ENCODE measurements at regions not wholly inside any gene's neighbourhood (a gene's known extent, or its start where the extent isn't known, plus 50 kb on each side); places are given as distances from the start of the nearest gene placed in this dataset.

DNA sequence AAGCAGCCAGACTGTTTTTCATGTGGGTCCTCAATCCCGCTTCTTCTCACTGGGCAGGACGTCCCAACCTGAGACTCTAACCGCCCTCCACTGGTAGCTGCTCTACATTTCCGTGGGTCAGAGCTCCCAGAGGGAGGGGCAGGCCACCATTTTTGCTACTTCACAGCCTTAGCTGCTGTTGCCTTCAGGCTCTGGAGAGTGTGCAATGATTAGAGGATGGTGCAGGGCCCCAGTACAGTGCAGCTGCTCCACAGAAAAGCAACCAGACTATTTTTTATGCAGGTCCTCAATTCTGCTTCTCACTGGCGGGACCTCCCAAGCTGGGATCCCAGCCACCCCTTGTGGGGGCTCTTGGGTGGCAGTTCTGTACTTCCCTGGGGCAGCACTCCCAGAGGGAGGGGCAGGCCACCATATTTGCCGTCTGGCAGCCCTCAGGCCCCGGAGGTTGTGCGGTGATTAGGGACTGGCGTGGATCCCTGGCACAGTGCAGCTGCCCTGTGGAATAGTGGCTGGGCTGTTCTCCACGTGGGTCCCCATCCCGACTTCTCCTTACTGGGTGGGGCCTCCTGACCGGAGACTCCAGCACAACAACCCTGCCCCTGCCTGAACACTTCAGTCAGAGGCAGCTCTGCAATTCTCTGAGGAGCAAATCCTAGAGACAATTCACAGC lies 647.6 kb upstream of the PKN2 start:
- DNase-seq = no peak

DNA sequence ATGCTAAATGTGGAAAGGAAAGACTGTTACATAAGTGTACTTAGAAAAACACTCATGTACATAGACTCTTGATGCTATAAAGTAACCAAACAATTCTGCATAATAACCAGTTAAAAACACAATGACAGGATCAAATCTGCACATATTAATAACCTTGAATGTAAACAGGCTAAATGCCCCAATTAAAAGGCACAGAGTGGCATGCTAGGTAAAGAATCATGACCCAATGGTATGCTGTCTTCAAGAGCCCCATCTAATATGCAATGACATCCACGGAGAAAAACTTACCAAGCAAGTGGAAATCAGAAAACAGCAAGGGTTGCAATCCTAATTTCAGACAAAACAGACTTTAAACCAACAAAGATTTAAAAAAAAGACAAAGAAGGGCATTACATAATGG lies 644.8 kb upstream of the PKN2 start:
- no peak for DNase-seq

DNA sequence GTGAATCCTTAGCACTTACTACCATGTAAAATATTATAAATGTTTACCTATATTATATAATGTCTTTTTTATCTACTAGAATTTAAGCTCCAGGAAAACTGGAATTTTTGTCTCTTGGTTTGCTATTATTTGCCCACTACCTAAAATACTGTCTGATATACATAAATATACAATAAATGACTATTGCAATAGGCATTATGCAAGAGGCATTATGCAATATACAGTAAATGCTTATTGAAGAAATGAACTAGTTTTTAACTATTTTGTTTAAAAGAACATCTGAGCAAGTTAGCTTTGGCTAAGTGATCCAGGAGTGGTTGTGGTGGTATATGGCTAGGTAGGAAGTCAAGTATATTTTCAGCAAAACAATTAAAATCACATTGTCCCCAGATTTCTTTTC lies 640.2 kb upstream of the PKN2 start:
- no peak for DNase-seq

DNA sequence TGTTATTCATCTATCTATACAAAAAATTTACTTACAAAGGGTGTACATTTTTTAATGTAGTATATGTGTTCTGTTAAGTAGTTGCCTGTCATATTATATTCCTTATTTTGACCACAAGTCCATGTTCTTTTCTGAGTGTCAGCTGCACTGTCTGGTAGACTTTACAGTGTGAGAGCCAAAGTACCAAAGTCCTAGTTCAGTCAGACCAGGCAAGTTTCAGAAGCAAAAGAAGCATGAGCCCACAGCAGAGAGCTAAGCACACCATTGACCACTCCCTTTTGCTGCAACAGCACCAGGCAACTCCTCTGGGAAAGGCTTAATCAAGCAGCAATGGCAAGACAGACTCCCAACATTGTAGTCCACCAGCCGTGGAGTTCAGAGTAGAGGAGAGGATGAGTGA lies 631.9 kb upstream of the PKN2 start:
- no peak for DNase-seq

DNA sequence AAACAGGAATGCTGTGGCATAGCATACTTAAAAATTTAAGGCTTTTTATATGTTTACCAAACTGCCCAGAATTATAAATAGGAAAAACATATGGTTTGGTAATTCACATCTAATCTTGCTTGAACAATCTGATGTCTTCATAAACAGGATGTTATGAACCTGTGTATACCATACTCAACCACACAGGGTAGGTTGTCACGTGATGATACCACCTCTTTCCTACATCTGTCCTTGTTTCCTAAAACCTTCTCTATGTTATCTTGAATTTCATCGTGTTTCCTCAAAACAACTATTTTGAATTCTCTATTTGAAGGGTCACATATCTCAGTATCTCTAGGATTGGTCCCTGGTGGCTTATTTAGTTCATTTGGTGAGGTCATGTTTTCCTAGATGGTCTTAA lies 631.0 kb upstream of the PKN2 start:
- no peak for DNase-seq

DNA sequence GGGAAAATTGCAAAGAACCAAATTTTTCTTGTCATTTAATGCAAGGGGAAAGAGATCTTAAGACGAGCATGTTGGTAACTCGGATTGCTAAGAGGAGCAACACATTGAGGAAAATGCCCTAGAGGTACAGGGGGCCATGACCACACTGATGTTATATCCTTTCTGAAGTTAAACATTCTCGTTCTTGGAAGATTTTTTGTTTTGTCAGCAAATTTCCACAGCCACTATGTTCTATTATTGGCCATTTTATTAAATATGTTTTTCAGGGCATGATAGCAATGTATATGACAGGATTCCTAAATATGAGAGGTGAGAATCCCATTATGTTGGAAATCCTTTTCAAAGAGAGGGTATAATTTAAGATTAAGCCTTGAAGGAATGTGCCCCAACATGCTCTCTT lies 627.2 kb upstream of the PKN2 start:
- no peak for DNase-seq

DNA sequence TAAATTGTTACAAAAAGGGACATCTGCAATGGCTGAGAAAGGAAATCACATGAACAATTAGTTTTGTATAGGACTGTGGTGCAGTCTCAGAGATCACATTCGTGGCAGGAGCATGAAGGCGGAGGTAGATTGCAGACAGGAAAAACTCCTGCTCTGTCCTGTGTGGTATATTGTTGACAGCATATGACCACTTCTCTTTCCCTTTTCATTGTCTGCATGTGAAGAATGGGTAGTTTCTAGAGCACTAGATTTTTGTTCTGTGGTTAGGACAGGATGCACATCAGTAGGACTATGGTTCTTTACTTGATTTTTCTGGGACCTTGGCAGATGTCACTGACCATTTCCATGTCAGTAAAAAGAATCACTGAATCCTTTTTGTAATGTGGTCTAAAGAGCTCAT lies 625.9 kb upstream of the PKN2 start:
- no peak for DNase-seq

DNA sequence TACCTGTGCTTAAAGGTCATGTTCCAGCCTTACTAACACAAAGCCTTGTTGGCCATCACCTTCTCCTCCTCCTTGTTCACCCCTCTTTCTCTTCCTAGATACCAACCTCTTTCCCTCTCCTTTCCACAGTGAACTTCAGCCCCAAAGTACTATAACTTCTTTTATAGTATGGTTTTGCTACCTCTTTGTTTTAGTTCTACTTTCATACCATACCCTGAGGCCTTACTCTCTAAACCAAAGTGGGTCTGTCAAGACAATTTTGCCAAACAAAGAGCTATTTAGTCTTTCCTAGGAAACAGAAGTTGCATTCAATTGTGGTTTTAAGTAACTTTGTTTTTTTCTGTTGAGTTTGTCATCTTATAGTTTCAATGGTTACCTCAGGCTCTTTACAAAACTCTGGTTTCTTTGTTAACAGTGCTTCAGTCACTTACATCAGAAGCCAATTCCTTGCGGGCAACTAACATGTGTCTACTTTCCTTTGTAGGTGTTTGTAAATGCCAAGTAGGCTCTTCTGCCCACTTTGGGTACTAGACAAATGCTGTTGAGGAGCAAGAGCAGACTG lies 623.9 kb upstream of the PKN2 start:
- DNase-seq = no peak

DNA sequence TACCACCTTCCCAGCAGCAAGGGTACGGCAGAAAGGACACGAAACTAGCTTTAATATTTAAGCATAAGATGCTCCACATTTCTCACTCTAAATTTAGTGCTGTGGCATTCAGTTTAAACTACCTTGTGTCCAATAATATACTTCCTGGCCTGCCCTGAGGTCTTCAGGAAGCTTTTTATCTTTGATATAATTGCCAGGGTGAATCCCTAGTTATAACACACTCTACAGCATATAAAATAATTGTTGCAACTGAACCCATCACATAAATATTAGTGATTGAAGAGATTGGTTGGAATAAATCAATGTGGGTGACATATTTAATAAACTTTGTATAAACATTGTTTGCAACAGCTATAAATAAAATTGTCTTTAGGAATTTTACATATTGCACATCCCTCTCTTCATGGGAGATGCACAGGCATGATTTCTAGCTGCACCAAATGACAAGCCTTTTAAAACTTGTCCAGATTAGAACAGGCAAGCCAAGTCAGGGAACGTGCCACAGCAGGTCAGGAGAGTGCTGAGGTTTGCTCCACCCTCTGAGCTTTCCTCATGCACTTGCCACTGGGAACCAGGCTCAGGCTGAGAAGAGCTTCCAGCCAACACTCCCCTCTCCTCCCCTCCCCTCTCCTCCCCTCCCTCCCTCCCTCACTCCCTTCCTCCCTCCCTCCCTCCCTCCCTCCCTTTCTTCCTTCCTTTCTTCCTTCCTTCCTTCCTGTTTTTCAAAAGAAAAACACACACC lies 623.2 kb upstream of the PKN2 start:
- no peak for DNase-seq

DNA sequence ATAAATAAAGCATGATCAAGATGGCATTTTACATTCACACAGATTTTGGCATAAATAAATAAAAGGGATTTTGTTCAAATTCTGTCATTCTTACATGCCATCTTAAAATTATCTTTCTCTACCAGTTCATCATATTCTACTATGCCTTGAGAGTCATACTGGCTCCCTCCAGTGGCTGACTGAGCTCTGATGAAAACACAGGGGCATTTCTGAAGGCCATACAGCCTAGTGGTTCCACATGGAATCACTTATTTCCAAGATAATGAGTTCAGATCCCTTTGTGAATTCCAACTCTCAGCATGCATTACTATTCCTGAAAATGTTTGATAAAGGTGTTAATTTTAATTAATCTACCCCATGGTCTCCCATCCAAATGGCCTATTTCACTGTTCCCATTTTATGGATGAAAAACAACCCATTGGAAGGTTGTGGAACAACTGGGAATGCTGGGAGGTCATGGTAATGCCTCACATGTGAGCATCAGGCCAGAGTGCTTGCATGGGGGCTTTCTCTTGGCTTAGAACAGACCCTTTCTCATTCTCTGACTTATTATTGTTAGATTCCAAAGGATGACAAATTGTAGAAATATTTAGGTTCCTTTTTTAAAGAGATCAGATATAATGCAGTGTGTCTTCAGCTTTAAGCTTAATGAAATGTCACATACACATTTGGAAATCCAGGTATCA lies 622.4 kb upstream of the PKN2 start:
- DNase-seq = no peak

DNA sequence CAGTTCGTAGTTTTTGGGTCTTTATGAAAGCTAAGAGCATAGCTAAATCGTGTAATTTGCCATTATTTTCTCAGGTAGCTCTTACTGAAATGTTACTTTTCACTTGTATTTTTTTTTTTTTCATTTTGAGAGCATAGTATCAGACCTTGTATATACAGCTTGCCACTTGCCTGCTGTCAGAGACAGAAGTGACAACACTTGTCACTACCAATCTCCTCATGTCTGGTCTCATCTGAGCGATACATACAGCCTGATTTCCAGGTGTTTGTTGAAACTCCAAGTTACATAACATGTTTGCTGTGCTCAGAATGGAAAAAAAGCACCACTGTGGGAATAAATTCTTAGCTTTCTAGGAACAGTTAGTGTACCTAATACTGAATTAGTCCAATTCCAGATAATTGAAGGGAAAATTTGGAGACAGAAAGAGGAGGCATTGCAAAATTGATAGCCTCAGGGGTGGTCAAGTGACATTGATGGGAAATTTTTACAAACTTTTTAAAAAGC lies 621.4 kb upstream of the PKN2 start:
- DNase-seq = no peak

DNA sequence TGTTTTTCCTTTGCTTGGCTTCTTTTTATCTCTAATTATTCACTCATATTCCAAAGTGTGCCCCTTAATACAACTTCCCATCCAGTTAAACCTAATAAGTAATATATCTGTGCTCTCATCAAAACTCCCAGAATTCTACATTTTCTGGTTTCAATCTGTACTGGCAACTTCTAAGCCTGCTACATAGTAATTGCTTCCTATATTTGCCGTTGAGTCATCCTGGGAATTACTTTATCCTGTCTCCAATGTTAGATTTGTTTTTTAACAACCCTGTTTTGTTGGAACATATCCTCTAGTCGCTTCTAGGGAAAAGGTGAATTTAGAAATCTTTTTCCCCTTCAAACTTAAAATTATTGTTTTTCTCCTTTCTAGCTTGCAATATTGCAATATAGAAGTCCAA lies 620.5 kb upstream of the PKN2 start:
- DNase-seq = no peak

DNA sequence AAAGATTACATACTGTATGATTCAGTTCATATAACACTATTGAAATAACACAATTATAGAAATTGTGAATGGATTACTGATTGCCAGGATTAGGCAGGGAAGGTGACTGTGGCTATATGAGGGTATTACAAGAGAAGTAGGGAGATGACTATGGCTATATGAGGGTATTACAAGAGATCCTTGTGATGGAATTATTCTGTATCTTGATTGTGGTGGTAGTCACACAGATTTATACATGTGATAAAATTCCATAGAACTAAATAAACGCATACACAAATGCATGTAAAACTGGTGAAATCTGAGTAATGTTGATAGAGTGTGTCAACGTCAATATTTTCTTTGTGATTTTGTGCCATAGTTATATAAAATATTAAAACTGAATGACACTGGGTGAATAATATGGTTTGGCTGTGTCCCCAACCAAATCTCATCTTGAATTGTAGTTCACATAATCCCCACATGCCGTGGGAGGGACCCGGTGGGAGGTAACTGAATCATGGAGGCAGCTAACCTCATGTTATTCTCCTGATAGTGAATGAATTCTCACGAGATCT lies 615.6 kb upstream of the PKN2 start:
- DNase-seq = no peak

DNA sequence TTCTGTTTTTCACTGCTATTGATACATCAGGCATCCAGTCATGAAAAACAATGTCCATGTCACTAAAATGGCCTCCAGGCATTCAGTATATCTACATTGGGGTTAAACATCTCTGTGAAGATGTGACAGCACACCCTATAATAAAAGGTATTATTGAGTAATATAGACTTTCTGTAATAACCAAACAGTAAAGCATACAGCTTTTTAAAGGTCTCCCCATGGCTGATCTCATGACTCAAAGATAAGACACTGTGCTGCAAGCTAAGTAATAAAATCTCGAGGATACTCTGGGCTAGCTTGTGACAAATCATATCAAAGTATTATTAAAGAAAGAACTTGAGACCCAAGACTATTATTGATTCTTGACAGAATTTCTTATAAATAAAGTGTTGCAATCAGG lies 613.1 kb upstream of the PKN2 start:
- no peak for DNase-seq

DNA sequence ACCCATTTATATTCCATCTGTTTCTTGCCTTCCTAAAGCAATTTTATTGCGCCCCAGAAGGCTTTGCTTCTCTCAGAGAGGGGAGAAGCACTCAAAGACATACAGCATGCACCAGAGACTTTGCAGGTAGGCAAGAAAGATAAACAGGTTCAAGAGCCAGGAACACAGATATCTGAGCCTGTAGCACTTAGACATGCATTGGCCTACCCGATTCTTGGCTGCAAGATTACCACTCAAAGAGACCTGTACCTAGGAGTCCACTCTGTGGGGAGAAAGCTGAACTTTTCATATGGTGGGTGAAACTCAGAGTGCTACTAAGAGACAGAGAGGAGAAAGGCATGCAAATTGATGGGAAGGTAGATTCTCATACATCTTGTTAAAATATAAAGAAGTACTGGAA lies 609.4 kb upstream of the PKN2 start:
- DNase-seq = no peak

DNA sequence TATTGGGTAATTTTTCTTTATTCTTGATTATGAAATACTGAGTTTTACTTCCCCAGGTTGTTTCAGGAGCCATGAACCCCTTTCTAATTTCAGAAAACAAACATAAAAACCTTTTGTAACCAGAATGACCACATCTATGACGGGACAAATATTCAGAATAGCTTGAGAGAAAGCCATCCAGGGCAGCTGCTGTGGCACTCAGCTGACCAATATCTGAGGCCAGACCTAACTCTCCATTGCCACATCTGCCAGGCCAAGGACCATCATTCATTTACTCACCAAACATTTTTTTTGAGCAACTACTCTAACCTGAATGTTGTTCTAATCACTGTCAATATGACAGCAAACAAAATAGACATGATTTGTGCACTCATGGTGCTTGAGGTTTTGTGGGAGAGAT lies 608.3 kb upstream of the PKN2 start:
- DNase-seq = no peak

DNA sequence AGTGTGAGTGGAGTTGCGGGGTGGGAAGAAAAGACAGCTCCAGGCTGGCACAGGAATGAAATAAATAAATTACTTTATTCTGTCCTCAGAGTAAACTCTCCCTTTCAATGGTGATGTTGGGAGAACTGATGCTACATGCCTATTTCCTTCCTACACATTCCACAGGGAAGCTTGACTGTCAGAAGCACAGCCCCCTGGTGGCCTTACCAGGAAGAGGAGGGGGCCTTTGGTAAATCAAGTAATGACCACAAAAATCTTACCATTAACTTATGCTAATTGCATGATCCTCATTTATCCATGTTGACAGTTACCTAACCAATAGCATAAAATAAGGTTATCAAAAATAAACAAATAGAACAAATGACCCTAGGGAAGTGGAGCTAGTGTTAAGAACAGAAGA lies 605.0 kb upstream of the PKN2 start:
- DNase-seq = no peak

DNA sequence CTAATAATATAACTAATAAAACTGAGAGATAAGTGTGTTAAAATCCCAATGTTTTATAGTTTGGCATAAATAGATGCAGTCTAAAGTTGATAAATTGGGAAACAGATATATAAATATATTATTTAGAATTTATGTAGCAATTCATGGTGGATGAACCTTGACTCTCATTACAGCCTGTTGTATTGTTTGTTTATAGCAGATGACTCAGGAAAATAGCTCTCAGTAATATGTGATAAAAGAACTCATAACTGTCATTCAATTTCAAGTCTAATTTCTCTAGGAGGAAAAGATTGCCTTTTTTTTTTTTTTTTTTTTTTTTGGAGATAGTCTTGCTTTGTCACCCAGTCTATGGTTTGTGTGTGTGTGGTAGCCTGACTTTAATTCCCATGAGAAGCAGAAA lies 603.2 kb upstream of the PKN2 start:
- DNase-seq = no peak

DNA sequence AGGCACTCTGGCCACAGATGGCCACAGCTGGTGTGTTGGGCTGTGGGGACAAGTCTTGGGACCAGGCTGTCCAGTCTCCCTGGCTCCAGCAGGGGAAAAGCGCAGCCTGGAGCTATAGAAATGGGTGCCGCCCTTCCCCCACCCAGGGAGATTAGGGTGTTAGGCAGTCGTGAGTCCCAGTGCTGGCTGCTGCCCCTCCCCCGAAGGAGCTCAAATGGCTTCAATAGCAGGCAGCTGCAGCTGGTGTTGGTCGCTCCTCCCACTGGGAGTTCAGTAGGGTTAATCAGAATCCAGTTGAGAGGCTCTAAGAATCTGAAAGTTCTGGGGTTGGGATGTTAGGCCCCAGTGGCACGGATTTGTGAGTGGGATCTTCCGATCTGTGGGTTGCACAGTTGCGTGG lies 595.6 kb upstream of the PKN2 start:
- no peak for DNase-seq

DNA sequence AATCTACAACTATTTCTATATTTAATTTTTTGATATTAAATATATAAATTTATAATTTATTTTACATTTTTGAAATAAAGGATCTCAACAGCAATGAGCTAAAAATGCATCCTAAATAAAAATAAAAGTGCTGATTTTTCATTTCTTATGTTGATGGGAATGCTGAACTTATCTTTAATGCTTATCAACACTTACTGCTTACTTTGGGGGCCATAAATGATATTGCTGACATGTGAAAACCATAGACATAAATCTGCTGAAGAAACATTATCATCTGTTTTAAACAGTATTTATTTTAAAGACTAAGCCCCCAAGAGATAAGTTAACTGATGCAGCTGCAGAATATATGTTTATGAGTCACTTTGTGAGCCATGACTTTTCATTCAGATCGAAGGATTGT lies 594.1 kb upstream of the PKN2 start:
- DNase-seq = no peak

DNA sequence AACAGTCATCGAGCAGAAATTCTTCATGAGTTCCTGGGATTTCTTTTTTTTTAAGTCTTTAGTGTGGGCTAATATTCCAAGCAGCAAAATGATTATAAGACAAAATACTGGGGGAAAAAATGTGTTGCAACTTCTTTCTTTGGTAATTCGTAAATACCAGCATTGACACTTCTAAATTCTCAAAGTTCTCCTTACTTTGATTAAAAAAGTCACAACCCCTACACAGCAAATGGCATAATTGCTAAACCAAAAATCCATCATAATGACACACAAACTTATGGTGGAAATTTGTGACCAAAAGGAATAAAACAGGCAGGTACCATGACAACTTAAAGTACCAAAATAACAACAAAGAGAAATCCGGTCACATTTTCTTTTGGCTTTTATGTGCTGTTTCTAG lies 585.2 kb upstream of the PKN2 start:
- DNase-seq = no peak

DNA sequence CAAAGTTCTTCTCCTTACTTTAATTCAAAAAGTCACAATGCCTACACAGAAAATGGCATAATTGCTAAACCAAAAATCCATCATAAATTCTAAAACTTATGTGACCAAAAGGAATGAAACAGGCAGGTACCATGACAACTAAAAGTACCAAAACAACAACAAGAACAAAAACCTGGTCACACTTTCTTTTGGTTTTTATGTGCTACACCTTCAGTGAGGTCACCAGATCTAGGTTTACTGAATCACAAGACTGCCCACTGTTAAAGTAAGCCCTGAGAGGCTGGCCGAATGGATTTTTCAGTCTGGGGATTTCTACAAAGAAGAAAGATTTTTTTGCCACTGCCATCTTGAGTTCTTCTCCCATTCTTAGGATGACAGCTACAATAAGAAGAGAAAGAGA lies 583.0 kb upstream of the PKN2 start:
- DNase-seq = no peak

DNA sequence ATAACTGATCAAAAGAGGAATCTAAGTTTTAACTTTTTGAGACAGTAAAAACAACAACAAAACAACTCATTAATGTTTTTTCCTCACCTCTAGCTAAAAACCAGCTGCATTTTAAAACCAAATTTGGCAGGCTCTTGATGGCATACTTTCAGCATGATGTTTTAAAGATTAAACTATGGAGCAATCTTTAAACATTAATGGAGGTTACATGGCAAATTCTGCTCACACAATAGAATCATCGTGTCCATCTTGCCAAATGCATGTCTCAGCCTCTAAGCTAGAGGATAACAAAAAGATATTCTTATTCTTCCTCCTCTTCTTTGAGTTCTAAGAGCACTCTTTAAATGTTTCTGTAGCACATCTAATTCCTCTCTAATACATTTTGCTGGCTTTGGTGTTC lies 579.8 kb upstream of the PKN2 start:
- no peak for DNase-seq

DNA sequence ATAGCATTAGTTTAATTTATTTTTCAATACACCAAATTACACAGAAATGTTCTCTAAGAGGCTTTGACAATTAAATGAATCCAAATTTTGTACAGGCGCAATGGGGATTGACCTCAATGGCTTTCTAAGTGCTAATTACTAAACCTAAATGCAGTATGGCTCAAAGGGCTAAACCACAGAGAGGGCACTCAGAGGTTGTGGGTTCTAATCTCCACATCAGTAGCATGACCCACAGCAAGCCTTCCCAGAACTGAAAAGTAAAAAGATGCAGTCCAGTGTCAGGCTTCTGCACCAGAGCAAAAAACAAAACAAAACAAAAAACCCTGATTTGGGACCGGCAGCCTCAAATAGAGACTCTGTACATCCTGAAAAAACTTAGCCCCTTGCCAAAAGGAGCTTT lies 579.2 kb upstream of the PKN2 start:
- no peak for DNase-seq

All from activated T-cell treated with anti-CD3 and anti-CD28 coated beads for 4 hours (primary cell).